ENCODE measurements at regions not wholly inside any gene's neighbourhood (a gene's known extent, or its start where the extent isn't known, plus 50 kb on each side); places are given as distances from the start of the nearest gene placed in this dataset.

DNA sequence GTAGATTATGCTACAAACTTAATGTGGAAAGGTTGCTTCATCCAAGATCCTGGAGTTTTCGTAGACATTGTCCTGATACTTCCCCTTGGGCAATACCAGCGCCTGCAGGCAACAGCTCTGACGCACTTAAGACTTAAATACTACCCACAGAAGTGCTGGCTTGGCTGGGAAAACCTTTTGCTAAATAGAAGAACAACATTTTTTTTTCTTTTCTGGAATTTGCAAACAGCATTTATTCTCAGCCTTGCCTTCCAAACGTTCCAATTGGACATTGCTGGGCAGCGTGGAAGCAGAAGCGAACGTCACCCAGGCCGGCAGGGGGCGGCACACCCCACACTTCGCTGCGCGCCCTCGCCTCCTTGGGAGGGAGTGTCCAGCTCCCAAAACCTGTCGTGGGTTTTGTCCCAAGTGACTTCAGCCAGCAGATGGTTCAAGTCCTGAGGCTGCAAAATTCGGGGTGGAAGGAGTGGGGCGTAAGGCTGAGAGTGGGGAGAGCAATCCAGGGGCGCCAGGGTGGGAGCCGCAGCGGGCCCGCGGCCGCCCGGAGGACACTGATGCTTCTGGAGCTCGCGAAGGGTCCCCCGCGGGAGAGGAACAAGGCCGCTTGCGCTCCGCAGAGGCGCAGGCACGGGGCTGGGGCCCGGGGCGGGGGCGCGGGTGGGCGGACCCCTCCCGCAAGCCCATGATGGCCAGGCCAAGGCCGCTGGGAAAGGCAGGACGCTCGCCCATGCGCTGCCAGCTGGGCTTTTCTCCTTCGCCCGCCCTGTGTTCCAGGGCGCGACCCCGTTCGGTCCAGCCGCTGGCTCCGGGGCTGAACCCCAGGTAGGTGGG is 60.8 kb upstream of the MAP3K4 start (continued):
- TF ChIP-seq, protein P1, sequence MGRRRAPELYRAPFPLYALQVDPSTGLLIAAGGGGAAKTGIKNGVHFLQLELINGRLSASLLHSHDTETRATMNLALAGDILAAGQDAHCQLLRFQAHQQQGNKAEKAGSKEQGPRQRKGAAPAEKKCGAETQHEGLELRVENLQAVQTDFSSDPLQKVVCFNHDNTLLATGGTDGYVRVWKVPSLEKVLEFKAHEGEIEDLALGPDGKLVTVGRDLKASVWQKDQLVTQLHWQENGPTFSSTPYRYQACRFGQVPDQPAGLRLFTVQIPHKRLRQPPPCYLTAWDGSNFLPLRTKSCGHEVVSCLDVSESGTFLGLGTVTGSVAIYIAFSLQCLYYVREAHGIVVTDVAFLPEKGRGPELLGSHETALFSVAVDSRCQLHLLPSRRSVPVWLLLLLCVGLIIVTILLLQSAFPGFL (CRISPR knock-in tag; IDR thresholded peaks at IDR 0.05): no peak
- TF ChIP-seq KLF9 (CRISPR knock-in tag; IDR thresholded peaks at IDR 0.05; ENCODE audit: low read depth) (no peak), ZBTB1 (CRISPR knock-in tag; IDR thresholded peaks at IDR 0.05; ENCODE audit: borderline replicate concordance) (no peak), SRF (IDR thresholded peaks at IDR 0.05; ENCODE audit: low read depth, low read length) (no peak), MED8 (CRISPR knock-in tag; IDR thresholded peaks at IDR 0.05; ENCODE audit: insufficient replicate concordance) (no peak), CREM (IDR thresholded peaks at IDR 0.05) (peak; percentile 63), CREM (CRISPR knock-in tag; IDR thresholded peaks at IDR 0.05) (no peak), ZNF333 (CRISPR knock-in tag; IDR thresholded peaks at IDR 0.05; ENCODE audit: borderline replicate concordance) (0 out of 2 replicates have a peak, but pooled peaks have one; percentile 41), ATF1 (CRISPR knock-in tag; IDR thresholded peaks at IDR 0.05) (peak; percentile 71), MEIS1 (CRISPR knock-in tag; IDR thresholded peaks at IDR 0.05; ENCODE audit: borderline replicate concordance) (0 out of 2 replicates have a peak, but pooled peaks have one; percentile 45), ZMYM3 (CRISPR knock-in tag; IDR thresholded peaks at IDR 0.05) (no peak), ARNT2 (CRISPR knock-in tag; IDR thresholded peaks at IDR 0.05; ENCODE audit: low read depth) (no peak), ZNF883 (CRISPR knock-in tag; IDR thresholded peaks at IDR 0.05; ENCODE audit: not compliant biosample characterization) (no peak), ZNF326 (CRISPR knock-in tag; IDR thresholded peaks at IDR 0.05; ENCODE audit: borderline replicate concordance) (no peak), PAF1 (CRISPR knock-in tag; IDR thresholded peaks at IDR 0.05) (no peak)
- TF ChIP-seq, protein P2, sequence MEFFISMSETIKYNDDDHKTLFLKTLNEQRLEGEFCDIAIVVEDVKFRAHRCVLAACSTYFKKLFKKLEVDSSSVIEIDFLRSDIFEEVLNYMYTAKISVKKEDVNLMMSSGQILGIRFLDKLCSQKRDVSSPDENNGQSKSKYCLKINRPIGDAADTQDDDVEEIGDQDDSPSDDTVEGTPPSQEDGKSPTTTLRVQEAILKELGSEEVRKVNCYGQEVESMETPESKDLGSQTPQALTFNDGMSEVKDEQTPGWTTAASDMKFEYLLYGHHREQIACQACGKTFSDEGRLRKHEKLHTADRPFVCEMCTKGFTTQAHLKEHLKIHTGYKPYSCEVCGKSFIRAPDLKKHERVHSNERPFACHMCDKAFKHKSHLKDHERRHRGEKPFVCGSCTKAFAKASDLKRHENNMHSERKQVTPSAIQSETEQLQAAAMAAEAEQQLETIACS (CRISPR knock-in tag; IDR thresholded peaks at IDR 0.05): no peak; the same call in 1 of the 2 replicates
- TF ChIP-seq, protein P3, sequence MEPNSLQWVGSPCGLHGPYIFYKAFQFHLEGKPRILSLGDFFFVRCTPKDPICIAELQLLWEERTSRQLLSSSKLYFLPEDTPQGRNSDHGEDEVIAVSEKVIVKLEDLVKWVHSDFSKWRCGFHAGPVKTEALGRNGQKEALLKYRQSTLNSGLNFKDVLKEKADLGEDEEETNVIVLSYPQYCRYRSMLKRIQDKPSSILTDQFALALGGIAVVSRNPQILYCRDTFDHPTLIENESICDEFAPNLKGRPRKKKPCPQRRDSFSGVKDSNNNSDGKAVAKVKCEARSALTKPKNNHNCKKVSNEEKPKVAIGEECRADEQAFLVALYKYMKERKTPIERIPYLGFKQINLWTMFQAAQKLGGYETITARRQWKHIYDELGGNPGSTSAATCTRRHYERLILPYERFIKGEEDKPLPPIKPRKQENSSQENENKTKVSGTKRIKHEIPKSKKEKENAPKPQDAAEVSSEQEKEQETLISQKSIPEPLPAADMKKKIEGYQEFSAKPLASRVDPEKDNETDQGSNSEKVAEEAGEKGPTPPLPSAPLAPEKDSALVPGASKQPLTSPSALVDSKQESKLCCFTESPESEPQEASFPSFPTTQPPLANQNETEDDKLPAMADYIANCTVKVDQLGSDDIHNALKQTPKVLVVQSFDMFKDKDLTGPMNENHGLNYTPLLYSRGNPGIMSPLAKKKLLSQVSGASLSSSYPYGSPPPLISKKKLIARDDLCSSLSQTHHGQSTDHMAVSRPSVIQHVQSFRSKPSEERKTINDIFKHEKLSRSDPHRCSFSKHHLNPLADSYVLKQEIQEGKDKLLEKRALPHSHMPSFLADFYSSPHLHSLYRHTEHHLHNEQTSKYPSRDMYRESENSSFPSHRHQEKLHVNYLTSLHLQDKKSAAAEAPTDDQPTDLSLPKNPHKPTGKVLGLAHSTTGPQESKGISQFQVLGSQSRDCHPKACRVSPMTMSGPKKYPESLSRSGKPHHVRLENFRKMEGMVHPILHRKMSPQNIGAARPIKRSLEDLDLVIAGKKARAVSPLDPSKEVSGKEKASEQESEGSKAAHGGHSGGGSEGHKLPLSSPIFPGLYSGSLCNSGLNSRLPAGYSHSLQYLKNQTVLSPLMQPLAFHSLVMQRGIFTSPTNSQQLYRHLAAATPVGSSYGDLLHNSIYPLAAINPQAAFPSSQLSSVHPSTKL (CRISPR knock-in tag; IDR thresholded peaks at IDR 0.05): peak; percentile 40; the same call in 1 of the 2 replicates
- TF ChIP-seq, protein P4, sequence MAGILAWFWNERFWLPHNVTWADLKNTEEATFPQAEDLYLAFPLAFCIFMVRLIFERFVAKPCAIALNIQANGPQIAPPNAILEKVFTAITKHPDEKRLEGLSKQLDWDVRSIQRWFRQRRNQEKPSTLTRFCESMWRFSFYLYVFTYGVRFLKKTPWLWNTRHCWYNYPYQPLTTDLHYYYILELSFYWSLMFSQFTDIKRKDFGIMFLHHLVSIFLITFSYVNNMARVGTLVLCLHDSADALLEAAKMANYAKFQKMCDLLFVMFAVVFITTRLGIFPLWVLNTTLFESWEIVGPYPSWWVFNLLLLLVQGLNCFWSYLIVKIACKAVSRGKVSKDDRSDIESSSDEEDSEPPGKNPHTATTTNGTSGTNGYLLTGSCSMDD (CRISPR knock-in tag; IDR thresholded peaks at IDR 0.05): no peak
- TF ChIP-seq, protein P5, sequence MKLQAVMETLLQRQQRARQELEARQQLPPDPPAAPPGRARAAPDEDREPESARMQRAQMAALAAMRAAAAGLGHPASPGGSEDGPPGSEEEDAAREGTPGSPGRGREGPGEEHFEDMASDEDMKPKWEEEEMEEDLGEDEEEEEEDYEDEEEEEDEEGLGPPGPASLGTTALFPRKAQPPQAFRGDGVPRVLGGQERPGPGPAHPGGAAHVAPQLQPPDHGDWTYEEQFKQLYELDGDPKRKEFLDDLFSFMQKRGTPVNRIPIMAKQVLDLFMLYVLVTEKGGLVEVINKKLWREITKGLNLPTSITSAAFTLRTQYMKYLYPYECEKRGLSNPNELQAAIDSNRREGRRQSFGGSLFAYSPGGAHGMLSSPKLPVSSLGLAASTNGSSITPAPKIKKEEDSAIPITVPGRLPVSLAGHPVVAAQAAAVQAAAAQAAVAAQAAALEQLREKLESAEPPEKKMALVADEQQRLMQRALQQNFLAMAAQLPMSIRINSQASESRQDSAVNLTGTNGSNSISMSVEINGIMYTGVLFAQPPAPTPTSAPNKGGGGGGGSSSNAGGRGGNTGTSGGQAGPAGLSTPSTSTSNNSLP (IDR thresholded peaks at IDR 0.05; ENCODE audit: low read depth, low read length): no peak
- TF ChIP-seq, protein P6, sequence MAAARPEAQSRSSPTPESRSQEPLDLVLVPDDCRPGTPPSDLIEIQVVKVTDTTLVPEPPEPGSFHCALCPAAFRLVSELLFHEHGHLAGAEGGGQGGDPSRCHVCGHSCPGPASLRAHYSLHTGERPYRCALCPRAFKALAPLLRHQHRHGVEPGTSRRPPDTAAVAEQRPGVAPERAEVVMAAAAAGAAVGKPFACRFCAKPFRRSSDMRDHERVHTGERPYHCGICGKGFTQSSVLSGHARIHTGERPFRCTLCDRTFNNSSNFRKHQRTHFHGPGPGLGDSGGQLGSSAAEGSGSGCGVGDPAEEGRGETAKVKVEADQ (CRISPR knock-in tag; IDR thresholded peaks at IDR 0.05; ENCODE audit: borderline replicate concordance): 0 out of 2 replicates have a peak, but pooled peaks have one; percentile 25

All from HepG2 (cell line).